ENCODE measurements at regions not wholly inside any gene's neighbourhood (a gene's known extent, or its start where the extent isn't known, plus 50 kb on each side); places are given as distances from the start of the nearest gene placed in this dataset.

DNA sequence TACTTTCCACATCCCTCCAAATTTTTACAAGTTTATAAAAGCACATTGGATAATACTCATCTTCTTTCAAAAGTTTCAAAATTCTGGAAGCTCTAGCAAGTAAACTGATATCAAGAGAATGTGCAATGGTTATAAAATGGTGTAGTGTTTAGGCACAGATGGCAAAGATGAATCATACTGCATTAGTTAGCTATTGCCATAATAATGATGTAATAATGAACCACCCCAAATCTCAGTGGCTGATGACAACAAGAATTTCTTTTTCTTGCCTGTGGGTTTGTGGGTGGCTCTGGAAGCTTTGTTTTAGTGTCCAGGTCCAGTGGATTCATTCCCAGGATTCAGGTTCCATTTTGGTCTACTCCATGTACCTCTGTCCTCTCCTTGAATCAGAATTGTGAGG is 319.0 kb downstream of the BRINP1 start:
- Histone ChIP-seq H3K9me3 (replicated peaks) (no peaks in the 10 kb centered on the region), H3K4me1 (peaks cover 7% of the 10 kb centered on the region), H3K36me3 (no peaks in the 10 kb centered on the region), H3K27ac (no peak overlapping the region), H3K27me3 (no peaks in the 10 kb centered on the region), H3K4me3 (no peak overlapping the region)
- peak in 1 of 2 experiments; percentile 15 for DNase-seq

DNA sequence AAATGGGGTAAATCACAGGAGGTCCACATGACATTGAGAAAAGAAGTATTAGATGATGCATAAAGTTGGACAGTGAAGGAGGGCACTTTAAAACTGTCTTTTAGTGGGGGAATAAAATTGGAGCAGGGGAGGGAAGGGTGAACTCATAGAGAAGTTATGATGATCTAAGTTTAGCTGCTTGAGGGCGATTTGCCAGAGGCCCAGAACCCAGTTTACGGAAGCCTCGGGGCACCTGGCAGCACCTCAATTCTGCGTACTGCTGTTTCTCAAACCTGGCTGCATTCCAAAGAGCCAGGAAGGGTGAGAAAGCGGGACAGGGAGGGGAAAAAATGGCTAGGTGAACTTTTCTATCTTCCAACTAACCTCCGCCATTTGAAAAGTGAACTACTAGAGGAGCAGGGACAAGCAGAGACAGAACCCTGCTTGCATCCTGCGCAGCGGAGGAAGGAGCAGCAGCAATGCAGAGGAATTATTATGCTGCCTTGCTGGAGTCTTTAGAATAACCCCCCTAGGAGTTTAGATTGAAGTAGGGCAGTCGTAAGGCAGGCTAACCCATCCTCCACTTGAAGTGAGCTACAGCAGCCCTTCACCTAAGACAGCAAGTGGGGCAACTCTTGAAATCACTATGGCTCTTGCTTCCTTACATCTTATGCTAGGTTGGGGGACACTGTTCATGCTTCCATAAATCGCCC is 316.8 kb downstream of the BRINP1 start:
- peak; percentile 20 to 45 for DNase-seq
- Histone ChIP-seq H3K9me3 (replicated peaks) (no peaks in the 10 kb centered on the region), H3K27me3 (no peaks in the 10 kb centered on the region), H3K4me1 (peaks cover 7% of the 10 kb centered on the region), H3K36me3 (no peaks in the 10 kb centered on the region), H3K4me3 (no peak overlapping the region), H3K27ac (no peak overlapping the region)

- H3K4me1 ChIP-seq = peaks cover 7% of the 10 kb centered on the region
- H3K27ac ChIP-seq = no peak overlapping the region
- no peak overlapping the region for H3K4me3 ChIP-seq
- no peak for DNase-seq
- H3K9me3 ChIP-seq (replicated peaks) = no peaks in the 10 kb centered on the region
- H3K36me3 ChIP-seq = no peaks in the 10 kb centered on the region
- no peaks in the 10 kb centered on the region for H3K27me3 ChIP-seq
These were observed 316.2 kb downstream of the BRINP1 start for GRCh38 chr9:119053070-119053469.

DNA sequence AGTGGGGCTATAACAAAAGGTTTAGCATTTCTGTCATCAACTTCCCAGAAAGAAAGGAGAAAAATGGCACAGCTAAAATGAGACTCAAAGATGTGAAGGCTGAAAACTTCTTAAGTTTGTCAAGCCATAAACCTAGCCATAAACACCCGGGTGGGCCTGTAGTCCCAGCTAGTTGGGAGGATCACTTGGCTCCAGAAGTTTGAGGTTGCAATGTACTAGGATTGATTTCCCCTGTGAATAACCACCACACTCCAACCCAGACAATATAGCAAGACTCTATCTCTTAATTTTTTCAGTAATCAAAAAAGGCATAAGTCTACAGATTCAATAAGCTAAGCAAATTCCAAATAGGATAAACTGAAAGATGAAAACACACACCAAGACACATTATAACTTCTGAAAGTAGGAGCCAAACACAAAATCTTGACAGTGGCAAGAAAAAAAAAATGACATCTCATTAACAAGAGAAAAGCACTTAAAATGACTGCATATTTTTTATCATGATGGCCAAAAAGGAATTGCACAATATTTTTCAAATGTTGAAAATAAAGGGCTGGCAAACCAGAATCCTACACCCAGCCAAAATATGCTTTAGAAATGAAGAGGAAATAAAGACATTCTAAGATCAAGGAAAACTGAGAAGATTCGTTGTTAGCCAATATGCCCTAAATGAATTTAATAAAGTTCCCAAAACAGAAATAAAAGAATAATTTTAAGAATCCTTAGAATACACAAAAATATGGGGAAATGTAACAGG is 308.4 kb downstream of the BRINP1 start:
- no peaks in the 10 kb centered on the region for H3K27me3 ChIP-seq
- H3K36me3 ChIP-seq = no peaks in the 10 kb centered on the region
- H3K4me3 ChIP-seq = no peak overlapping the region
- peaks cover 8% of the 10 kb centered on the region; the same call in 1 of the 2 replicates for H3K9me3 ChIP-seq (replicated peaks)
- no peaks in the 10 kb centered on the region for H3K4me1 ChIP-seq
- H3K27ac ChIP-seq = no peak overlapping the region
- DNase-seq = no peak

- no peaks in the 10 kb centered on the region for H3K36me3 ChIP-seq
- no peaks in the 10 kb centered on the region for H3K27me3 ChIP-seq
- DNase-seq = no peak
- peaks cover 12% of the 10 kb centered on the region for H3K9me3 ChIP-seq (replicated peaks)
- H3K4me3 ChIP-seq = no peak overlapping the region
- H3K4me1 ChIP-seq = peaks cover 4% of the 10 kb centered on the region; the same call in 1 of the 2 replicates
- no peak overlapping the region for H3K27ac ChIP-seq
These were observed 297.6 kb downstream of the BRINP1 start for GRCh38 chr9:119071636-119072035.

GRCh38 chr9:119074017-119074416 is 295.2 kb downstream of the BRINP1 start:
- peaks cover 4% of the 10 kb centered on the region; the same call in 1 of the 2 replicates for H3K9me3 ChIP-seq (replicated peaks)

DNA sequence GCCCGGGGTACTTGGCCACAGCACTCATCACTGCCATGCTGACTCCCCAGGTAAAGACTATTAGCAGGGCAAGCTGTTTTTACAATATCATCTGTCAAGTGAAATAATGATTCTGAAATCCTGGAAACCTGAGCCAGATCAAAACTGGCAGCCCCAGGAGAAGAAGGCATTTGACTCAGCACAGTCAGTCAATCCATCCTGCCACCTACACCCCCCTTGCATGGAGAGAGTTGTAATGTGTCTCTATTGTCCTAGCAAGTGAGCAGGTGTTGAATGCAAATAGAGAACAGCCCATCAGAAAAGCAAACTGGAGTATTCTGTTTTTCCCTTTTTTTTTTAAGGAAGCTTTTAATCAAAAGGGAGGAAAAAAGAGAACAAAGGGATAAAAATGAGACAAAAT is 291.2 kb downstream of the BRINP1 start:
- DNase-seq = no peak
- no peak overlapping the region for H3K4me3 ChIP-seq
- H3K9me3 ChIP-seq (replicated peaks) = no peaks in the 10 kb centered on the region
- no peak overlapping the region for H3K27ac ChIP-seq
- no peaks in the 10 kb centered on the region for H3K4me1 ChIP-seq
- no peaks in the 10 kb centered on the region for H3K36me3 ChIP-seq
- H3K27me3 ChIP-seq = no peaks in the 10 kb centered on the region

More at GRCh38 chr9:119074017-119074416, 295.2 kb downstream of the BRINP1 start:
- no peak for DNase-seq
- H3K4me3 ChIP-seq = no peak overlapping the region
- H3K27me3 ChIP-seq = no peaks in the 10 kb centered on the region
- no peak overlapping the region for H3K27ac ChIP-seq
- H3K4me1 ChIP-seq = no peaks in the 10 kb centered on the region
- no peaks in the 10 kb centered on the region for H3K36me3 ChIP-seq

GRCh38 chr9:119083673-119084072 is 285.6 kb downstream of the BRINP1 start:
- no peaks in the 10 kb centered on the region for H3K36me3 ChIP-seq
- H3K27me3 ChIP-seq = no peaks in the 10 kb centered on the region
- no peaks in the 10 kb centered on the region for H3K9me3 ChIP-seq (replicated peaks)
- H3K4me1 ChIP-seq = 0 out of 2 replicates have a peak, but pooled peaks cover 3% of the 10 kb centered on the region
- H3K27ac ChIP-seq = no peak overlapping the region
- peak in 1 of 2 experiments; percentile 12 for DNase-seq
- no peak overlapping the region for H3K4me3 ChIP-seq

- no peak overlapping the region for H3K27ac ChIP-seq
- H3K36me3 ChIP-seq = no peaks in the 10 kb centered on the region
- H3K4me1 ChIP-seq = 0 out of 2 replicates have a peak, but pooled peaks cover 3% of the 10 kb centered on the region
- H3K4me3 ChIP-seq = no peak overlapping the region
- no peaks in the 10 kb centered on the region for H3K27me3 ChIP-seq
- H3K9me3 ChIP-seq (replicated peaks) = no peaks in the 10 kb centered on the region
- no peak for DNase-seq
These were observed 282.6 kb downstream of the BRINP1 start for GRCh38 chr9:119086590-119086989.

- Histone ChIP-seq H3K27me3 (no peaks in the 10 kb centered on the region), H3K4me1 (0 out of 2 replicates have a peak, but pooled peaks cover 3% of the 10 kb centered on the region), H3K36me3 (no peaks in the 10 kb centered on the region), H3K4me3 (no peak overlapping the region), H3K9me3 (replicated peaks) (no peaks in the 10 kb centered on the region), H3K27ac (no peak overlapping the region)
- DNase-seq = peak in 1 of 2 experiments; percentile 25
These were observed 281.2 kb downstream of the BRINP1 start for GRCh38 chr9:119088002-119088547.

DNA sequence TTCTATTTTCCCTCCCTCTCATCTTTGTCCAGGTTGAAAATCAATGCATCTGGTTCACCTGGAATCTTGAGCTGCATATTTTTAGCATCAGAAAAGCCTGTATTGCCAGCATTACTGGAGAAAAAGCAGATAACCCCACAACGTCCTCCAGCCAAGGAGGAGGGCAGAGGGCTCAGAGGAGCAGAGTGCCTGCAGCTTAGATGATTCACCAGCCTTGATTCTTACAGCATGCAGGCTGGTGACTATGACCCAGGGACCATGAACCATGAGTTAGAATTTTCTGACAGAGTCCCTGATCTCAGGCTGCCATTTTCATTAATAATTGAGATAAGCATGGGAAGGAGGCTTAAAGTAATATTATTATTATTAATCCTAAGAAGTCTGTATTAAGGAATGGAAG is 278.2 kb downstream of the BRINP1 start:
- Histone ChIP-seq H3K9me3 (replicated peaks) (no peaks in the 10 kb centered on the region), H3K36me3 (no peaks in the 10 kb centered on the region), H3K4me3 (no peak overlapping the region), H3K27ac (no peak overlapping the region), H3K27me3 (no peaks in the 10 kb centered on the region), H3K4me1 (0 out of 2 replicates have a peak, but pooled peaks cover 3% of the 10 kb centered on the region)
- no peak for DNase-seq

GRCh38 chr9:119092125-119092524 is 277.1 kb downstream of the BRINP1 start:
- Histone ChIP-seq H3K4me1 (0 out of 2 replicates have a peak, but pooled peaks cover 3% of the 10 kb centered on the region), H3K9me3 (replicated peaks) (no peaks in the 10 kb centered on the region), H3K4me3 (no peak overlapping the region), H3K36me3 (no peaks in the 10 kb centered on the region), H3K27ac (no peak overlapping the region), H3K27me3 (no peaks in the 10 kb centered on the region)
- no peak for DNase-seq

GRCh38 chr9:119094086-119094485 is 275.1 kb downstream of the BRINP1 start:
- Histone ChIP-seq H3K27me3 (no peaks in the 10 kb centered on the region), H3K9me3 (replicated peaks) (no peaks in the 10 kb centered on the region), H3K4me3 (no peak overlapping the region), H3K27ac (no peak overlapping the region), H3K4me1 (no peaks in the 10 kb centered on the region), H3K36me3 (no peaks in the 10 kb centered on the region)
- DNase-seq = no peak

DNA sequence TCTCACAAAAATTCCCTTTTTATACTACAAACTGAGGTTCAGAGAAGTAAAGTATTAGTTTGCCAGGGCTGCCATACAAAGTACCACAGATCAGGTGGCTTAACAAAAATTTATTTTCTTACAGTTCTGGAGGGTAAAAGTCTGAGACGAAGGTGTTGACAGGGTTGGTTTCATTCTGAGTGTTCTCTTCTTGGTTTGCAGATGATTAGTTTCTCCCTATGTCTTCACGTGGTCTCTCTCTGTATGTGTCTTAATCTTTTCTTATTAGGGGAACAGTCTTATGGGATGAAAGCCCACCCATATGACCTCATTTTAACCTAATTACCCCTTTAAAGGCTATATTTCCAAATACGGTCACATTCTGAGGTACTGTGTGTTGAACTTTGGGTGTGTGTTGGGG is 274.2 kb downstream of the BRINP1 start:
- Histone ChIP-seq H3K27ac (no peak overlapping the region), H3K36me3 (no peaks in the 10 kb centered on the region), H3K27me3 (no peaks in the 10 kb centered on the region)

DNA sequence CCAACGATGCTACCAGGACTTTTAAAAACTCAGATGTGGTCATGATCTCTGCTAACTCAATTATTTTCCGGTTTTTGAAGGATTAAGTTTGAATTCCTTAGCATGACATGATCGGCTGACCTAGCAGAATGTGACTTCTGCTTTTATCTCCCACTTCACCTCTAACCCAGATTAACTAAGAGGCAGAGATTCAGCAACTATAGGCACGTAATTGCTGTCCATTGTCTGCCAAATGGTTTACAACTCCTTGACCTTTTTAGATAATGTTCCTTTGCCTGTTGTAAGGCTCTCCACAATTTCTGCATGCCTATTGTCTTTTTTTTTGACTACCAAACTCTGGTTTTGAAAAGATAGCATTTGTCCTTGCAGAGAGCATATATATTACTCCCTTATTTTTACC is 268.2 kb downstream of the BRINP1 start:
- H3K27ac ChIP-seq = no peak overlapping the region
- H3K4me3 ChIP-seq = no peak overlapping the region
- peak; percentile 6 to 46 for DNase-seq
- H3K9me3 ChIP-seq (replicated peaks) = 0 out of 2 replicates have a peak, but pooled peaks cover 3% of the 10 kb centered on the region
- H3K36me3 ChIP-seq = no peaks in the 10 kb centered on the region
- H3K27me3 ChIP-seq = no peaks in the 10 kb centered on the region
- H3K4me1 ChIP-seq = peaks cover 6% of the 10 kb centered on the region; the same call in 1 of the 2 replicates

More for the DNA sequence above, 274.2 kb downstream of the BRINP1 start:
- H3K4me1 ChIP-seq = no peaks in the 10 kb centered on the region
- H3K9me3 ChIP-seq (replicated peaks) = no peaks in the 10 kb centered on the region
- no peak for DNase-seq
- no peak overlapping the region for H3K4me3 ChIP-seq
